Heart right ventricle (tissue), 16 donors: ENCODE measurements at regions not wholly inside any gene's neighbourhood (a gene's known extent, or its start where the extent isn't known, plus 50 kb on each side); places are given as distances from the start of the nearest gene placed in this dataset.

ENCODE experiments used
- ATAC-seq, 8 donors: fragments of 200-7000 bp; cut with Tn5 transposase; one replicate each; pipeline ENCODE4 v1.9.1; 2020; ENCODE audit warnings: mild to moderate bottlenecking in 8 of 8, moderate library complexity in 8 of 8, moderate number of reproducible peaks in 1 of 8
- DNase-seq, 2 donors: peaks; one replicate each; pipeline ENCODE4 v3.0.0-alpha.2; 2020
- H3K27ac ChIP-seq, 10 donors: fragments of 200-600 bp; sonication (generic) in 2 of 10; one replicate each; pipeline versions ENCODE4 v1.5.0 to v1.8.0; 2020 to 2022; ENCODE audit warnings: mild to moderate bottlenecking in 3 of 10
- H3K27me3 ChIP-seq, 7 donors: fragments of 200-600 bp; one replicate each; pipeline ENCODE4 v1.8.0; 2021 to 2022; ENCODE audit warnings: mild to moderate bottlenecking in 2 of 7
- H3K36me3 ChIP-seq, 9 donors: fragments of 200-600 bp; sonication (generic) in 1 of 9; one replicate each; pipeline versions ENCODE4 v1.5.0 to v1.8.0; 2020 to 2022; ENCODE audit warnings: mild to moderate bottlenecking in 2 of 9
- H3K4me1 ChIP-seq, 9 donors: fragments of 200-600 bp; sonication (generic) in 1 of 9; one replicate each; pipeline versions ENCODE4 v1.5.0 to v1.8.0; 2020 to 2022; ENCODE audit warnings: mild to moderate bottlenecking in 4 of 9
- H3K4me3 ChIP-seq, 10 donors: fragments of 200-600 bp; sonication (generic) in 2 of 10; one replicate each; pipeline versions ENCODE4 v1.5.0 to v1.8.0; 2020 to 2022; ENCODE audit warnings: mild to moderate bottlenecking in 7 of 10, moderate library complexity in 2 of 10
- H3K9me3 ChIP-seq, 11 donors: fragments of 200-600 bp in 10 of 11; sonication (generic) in 2 of 11; one replicate each; pipeline versions ENCODE4 v1.5.0 to v1.8.0; 2013 to 2022; ENCODE audit warnings: mild to moderate bottlenecking in 2 of 11, control low read depth in 1 of 11, moderate library complexity in 1 of 11
- CTCF ChIP-seq, 9 donors: fragments of 200-600 bp; sonication (generic) in 2 of 9; IDR thresholded peaks; one replicate each; pipeline versions ENCODE4 v1.5.0 to v1.8.0; 2021 to 2022; ENCODE audit warnings: antibody characterized with exemption in 9 of 9, mild to moderate bottlenecking in 5 of 9, moderate library complexity in 1 of 9
- WGBS, 2 donors: extraction: QIAGEN DNeasy Blood & Tissue Kit; methylation state at CpG; one replicate each; pipeline ENCODE4 v1.1.7; 2013; ENCODE audit warnings: inconsistent platforms in 1 of 2; 5-methylcytosine and 5-hydroxymethylcytosine counted together
- intact Hi-C, 10 donors: fragments of 100-400 bp; cut with DNase I; formaldehyde crosslinking; loops; one replicate each; pipeline versions ENCODE4 v1.11.1 to v1.14.2; 2022
- donor health status: Arrhythmogenic right ventricular cardiomyopathy.
- donor health status: ischemic (EF 13 %, LVEDD 7.1; RV severe dilation, severe dysfunction).
- donor health status: healthy with polysubstance abuse.
- donor health status: DM: no; HTN: yes; CAD: no.
- donor health status: DM: no; HTN: no; CAD: no.
- donor health status: ischemic (EF 25% LVEDD 6.9; RV normal size, moderate dysfunction).
- donor health status: ischemic (EF 25% LVEDD 5.7; RV mildly dilated, moderate dysfunction).
- donor health status: healthy.
- donor health status: DM: yes; HTN: yes; CAD: no.
- donor health status: Ischemic cardiomyopathy.
- donor health status: ischemic (EF 35%, LVEDD 5.7; RV mildly dilated, moderate dysfunction).
- donor health status: nonischemic (EF 11% LVEDD 7.7; RV severe dilation, severe dysfunction).
- donor health status: DM: yes; HTN: yes; CAD: no.
- donor health status: PGD.
- donor health status: ischemic (EF 29% LVEDD 5.4; RV normal size, mild dysfunction).
- donor health status: nonischemic (EF 23%, LVEDD 6.1; RV moderate dilation, normal function).

GRCh38 chr20:48057251-48057650, 272.0 kb upstream of the SULF2 start:
- Histone ChIP-seq H3K4me3 (no peak overlapping the region), H3K4me1 (no peaks in the 10 kb centered on the region), H3K27me3 (peaks cover 0 to 22% (median 7%) of the 10 kb centered on the region in 7 donors), H3K27ac (no peak overlapping the region), H3K36me3 (no peaks in the 10 kb centered on the region), H3K9me3 (peaks cover 0 to 10% (median 0%) of the 10 kb centered on the region in 11 donors)
- WGBS, 2 donors: 63 to 68% methylated on average over 6 of the region's 6 CpGs
- no peak for TF ChIP-seq CTCF (IDR thresholded peaks at IDR 0.05)
- ATAC-seq (no peak), DNase-seq (no peak)
- intact Hi-C loops: no loop called here

- peaks cover 0 to 22% (median 7%) of the 10 kb centered on the region in 7 donors for H3K27me3 ChIP-seq
- no peak overlapping the region for H3K4me3 ChIP-seq
- H3K4me1 ChIP-seq: no peaks in the 10 kb centered on the region
- no peak overlapping the region for H3K27ac ChIP-seq
- 65 to 73% methylated on average over 2 of the region's 2 CpGs for WGBS, 2 donors
- TF ChIP-seq CTCF (IDR thresholded peaks at IDR 0.05): no peak
- intact Hi-C loops: no loop called here
- peaks cover 0 to 10% (median 0%) of the 10 kb centered on the region in 11 donors for H3K9me3 ChIP-seq
- no peaks in the 10 kb centered on the region for H3K36me3 ChIP-seq
- DNase-seq: no peak
- no peak for ATAC-seq
These were observed 270.9 kb upstream of the SULF2 start for GRCh38 chr20:48056218-48056617.

DNA sequence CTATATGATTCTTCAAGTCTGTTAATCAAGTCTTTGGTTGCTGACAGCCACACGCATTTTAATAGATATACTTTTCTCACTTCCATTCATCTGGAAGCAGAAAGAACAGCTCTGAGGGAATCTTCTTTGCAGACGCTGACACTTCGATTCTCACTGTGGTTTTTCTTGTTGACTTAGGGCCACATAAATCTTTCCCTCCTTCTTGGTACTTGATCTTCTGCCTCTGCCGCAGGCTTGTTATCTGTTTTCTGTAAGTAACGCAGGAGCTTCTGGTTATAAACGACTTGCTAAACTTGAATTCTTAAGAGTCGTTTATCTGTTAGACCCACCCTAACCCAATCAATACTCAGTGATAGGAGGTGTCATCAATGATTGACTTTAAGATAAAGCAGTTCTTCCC, 268.8 kb upstream of the SULF2 start:
- H3K27ac ChIP-seq: no peak overlapping the region
- intact Hi-C loops: no loop called here
- TF ChIP-seq CTCF (IDR thresholded peaks at IDR 0.05): no peak
- ATAC-seq (no peak), DNase-seq (no peak)
- peaks cover 0 to 22% (median 8%) of the 10 kb centered on the region in 7 donors for H3K27me3 ChIP-seq
- H3K36me3 ChIP-seq: no peaks in the 10 kb centered on the region
- WGBS, 2 donors: 65 to 68% methylated on average over 7 of the region's 7 CpGs
- no peak overlapping the region for H3K4me3 ChIP-seq
- H3K4me1 ChIP-seq: no peaks in the 10 kb centered on the region
- peaks cover 0 to 14% (median 0%) of the 10 kb centered on the region in 11 donors for H3K9me3 ChIP-seq

- Histone ChIP-seq H3K4me3 (no peak overlapping the region), H3K36me3 (no peaks in the 10 kb centered on the region), H3K9me3 (peaks cover 0 to 10% (median 0%) of the 10 kb centered on the region in 11 donors), H3K4me1 (no peaks in the 10 kb centered on the region), H3K27me3 (peaks cover 0 to 26% (median 7%) of the 10 kb centered on the region in 7 donors), H3K27ac (no peak overlapping the region)
- intact Hi-C loops: no loop called here
- no peak for TF ChIP-seq CTCF (IDR thresholded peaks at IDR 0.05)
- WGBS, 2 donors: 34 to 47% methylated on average over 2 of the region's 2 CpGs
- no peak for ATAC-seq
- DNase-seq: no peak
These were observed 267.2 kb upstream of the SULF2 start for GRCh38 chr20:48052475-48052835.
